ENCODE measurements at regions not wholly inside any gene's neighbourhood (a gene's known extent, or its start where the extent isn't known, plus 50 kb on each side); places are given as distances from the start of the nearest gene placed in this dataset.

GRCh38 chr14:66365388-66365787 is 120.8 kb upstream of the CCDC196 start:
- DNase-seq (ENCODE audit: low read depth): no peak

- DNase-seq (ENCODE audit: low read depth): no peak
Observed at GRCh38 chr14:66369157-66369697, 116.9 kb upstream of the CCDC196 start.

GRCh38 chr14:66371776-66372175 is 114.4 kb upstream of the CCDC196 start:
- no peak for DNase-seq (ENCODE audit: low read depth)

GRCh38 chr14:66375046-66375964 is 110.9 kb upstream of the CCDC196 start:
- no peak for DNase-seq (ENCODE audit: low read depth)

DNA sequence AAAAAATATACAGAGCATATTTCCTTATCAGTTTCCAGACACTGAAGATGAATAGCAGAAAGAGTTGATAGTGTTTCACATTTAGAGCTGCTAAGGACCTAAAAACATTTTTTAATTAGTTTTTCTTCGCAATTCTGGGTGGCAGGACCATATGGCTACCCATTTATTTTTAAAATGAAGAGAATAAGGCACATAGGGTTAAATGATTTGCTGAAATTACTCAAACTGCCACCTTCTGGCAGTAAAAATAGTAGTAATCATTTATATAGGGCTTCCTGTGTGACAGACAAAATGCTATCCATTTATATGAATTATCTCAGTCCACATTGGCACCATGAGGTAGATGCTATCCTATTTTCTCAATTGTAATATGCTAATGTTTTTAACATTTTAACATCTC is 108.6 kb upstream of the CCDC196 start:
- DNase-seq (ENCODE audit: low read depth): no peak

DNA sequence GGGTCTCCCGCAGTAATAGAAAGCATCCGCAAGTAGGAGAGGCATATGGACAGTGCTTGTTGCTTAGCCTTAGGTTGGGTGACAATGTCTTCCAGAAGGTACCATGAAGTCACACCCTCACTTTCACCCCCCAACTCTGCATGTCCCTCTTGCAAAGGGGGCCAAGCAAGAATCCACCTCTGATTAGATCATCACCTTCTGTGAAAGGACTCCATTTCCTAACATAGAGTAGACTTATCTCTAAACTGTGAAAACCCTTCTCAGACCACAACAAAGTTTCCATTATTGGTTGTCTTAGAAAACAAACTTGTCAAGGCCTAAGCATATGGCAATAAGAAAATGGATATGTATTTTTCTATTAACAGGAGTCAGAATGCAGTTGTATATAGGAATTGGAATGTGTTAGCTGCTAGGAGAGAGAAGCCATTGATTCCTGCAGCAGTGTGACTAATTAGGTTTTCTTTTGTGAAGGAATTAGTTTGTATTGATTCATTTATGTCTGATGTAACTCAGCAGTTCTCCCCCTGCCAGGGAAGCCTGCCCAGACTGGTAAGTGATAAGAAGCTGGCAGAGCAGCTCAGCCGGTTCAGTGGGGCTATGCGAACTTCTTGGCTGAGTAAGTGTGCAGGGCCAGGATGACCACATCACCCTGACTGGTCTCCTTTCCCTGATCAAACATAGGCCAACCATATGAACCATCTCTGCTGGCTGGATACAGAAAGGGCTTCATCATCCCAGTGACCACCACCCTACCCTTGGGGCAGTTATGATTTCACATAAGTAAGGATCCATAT is 107.3 kb upstream of the CCDC196 start:
- DNase-seq (ENCODE audit: low read depth): no peak

DNA sequence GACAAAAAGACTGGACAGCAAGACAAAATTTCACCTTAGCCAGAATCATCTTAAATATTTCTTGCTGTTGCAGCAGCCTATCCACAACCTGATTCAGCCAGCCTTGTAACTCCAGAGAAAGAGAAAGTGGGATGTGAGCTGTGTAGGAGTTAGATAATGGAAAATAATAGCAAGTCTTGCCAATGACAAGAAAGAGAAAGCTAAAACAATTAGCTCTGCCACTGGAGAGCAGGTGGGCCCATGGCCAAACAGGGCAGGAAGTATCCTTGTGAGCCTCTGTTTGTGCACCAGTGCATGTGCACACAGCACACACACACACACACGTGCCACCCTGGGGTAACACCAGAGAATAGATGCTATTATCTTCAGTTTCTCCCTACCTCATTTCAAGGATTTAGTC is 106.0 kb upstream of the CCDC196 start:
- no peak for DNase-seq (ENCODE audit: low read depth)

GRCh38 chr14:66381755-66382154 is 104.4 kb upstream of the CCDC196 start:
- no peak for DNase-seq (ENCODE audit: low read depth)

- no peak for DNase-seq (ENCODE audit: low read depth)
Observed at GRCh38 chr14:66383257-66383656, 102.9 kb upstream of the CCDC196 start.

DNA sequence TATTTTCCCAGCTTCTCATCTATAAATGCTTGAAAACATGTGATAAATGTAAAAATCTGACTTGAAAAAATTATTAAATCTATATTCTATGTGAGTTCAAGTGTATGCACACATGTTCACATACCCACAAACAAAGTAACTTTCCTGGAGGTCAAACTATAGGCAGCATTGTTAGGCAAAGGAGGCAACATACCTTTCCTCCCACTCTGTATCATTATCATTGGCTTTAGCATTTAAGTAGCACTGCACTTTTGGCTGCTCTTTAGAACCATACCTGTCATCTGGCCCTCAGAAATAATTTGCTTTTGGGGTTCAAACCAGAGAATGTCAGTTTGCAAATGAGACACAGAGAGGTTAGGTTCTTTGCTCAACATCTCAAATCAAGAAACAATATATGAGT is 102.4 kb upstream of the CCDC196 start:
- no peak for DNase-seq (ENCODE audit: low read depth)

- no peak for DNase-seq (ENCODE audit: low read depth)
Observed at GRCh38 chr14:66388516-66388915, 97.7 kb upstream of the CCDC196 start.

DNA sequence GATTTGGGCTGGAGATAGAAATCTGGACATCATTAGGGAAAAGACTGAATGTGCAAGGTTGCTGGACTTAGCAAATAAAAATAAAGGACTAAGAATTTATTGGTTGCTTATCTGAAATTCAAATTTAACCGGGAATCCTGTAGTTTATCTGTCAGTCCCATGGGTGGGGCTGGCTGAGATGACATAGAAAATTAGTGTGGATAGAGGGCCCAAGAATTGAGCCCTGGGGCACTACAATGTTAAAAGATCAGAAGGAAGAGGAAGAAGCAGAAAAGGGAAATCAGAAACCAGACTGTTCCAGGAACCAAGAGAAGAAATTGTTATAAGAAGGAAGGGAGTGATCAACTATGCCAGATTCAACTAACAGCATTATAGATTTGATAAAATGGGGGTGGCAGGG is 96.7 kb upstream of the CCDC196 start:
- DNase-seq (ENCODE audit: low read depth): no peak

DNA sequence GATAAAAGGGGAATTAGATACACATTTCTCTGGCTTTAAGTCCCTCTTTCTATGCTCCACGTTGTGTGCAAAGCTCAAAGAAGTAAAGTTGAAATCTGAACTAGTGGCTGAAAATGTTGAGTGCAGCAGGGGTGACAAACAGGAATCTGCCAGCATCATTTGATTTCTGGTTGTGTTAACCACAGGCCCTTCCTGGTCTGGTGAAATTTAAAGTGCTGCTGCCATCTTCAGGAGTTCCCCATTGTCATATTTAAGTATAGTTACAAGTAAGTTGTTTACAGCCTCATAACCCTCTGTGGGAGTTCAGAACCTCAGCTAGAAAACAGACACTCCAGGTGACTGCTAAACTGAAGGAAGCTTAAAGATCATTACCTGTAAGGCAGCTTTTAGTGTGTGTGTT is 90.9 kb upstream of the CCDC196 start:
- DNase-seq (ENCODE audit: low read depth): no peak

- DNase-seq (ENCODE audit: low read depth): no peak
Observed at GRCh38 chr14:66396164-66396563, 90.0 kb upstream of the CCDC196 start.

DNA sequence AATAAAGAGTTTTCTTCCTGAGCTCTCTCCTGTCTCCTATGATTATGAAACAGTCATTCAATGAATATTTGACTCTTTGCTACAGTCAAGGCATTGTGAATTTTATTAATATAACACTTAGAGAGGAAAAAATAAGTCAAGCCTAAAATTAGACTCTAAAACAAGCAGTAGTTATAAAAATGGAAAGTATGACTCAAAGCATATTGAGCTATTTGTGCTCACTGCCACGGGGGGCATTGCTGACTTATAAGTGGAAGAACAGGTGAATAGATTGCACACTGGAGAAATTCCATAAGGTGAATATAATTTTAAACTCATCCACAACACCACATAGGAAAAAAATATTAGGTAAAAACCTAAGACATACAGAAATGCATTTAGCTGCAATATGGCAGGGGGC is 87.7 kb upstream of the CCDC196 start:
- no peak for DNase-seq (ENCODE audit: low read depth)

GRCh38 chr14:66401449-66402095 is 84.6 kb upstream of the CCDC196 start:
- no peak for DNase-seq (ENCODE audit: low read depth)

GRCh38 chr14:66403183-66403582 is 83.0 kb upstream of the CCDC196 start:
- DNase-seq (ENCODE audit: low read depth): no peak

- no peak for DNase-seq (ENCODE audit: low read depth)
Observed at GRCh38 chr14:66404051-66404545, 82.1 kb upstream of the CCDC196 start.

GRCh38 chr14:66405158-66405557 is 81.0 kb upstream of the CCDC196 start:
- no peak for DNase-seq (ENCODE audit: low read depth)

GRCh38 chr14:66413901-66414300 is 72.3 kb upstream of the CCDC196 start:
- no peak for DNase-seq (ENCODE audit: low read depth)

DNA sequence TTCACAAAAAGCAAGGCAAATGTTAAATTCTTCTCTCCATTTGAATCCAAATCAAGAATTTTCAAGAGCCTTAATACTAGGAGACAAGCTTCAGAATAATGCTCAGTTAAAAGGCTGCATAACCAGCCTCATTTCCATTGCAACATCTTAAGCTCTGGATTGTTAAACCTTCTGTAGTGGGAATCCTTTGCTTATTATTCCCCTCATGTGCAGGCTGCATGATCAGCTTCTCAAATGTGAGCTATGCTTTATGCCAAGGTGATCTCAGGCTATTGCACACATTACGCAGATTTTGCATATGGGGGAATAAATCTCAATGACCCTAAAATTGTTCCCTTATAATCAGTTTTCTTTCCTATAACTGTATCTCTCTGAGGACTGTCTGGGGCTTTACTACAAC is 71.7 kb upstream of the CCDC196 start:
- DNase-seq (ENCODE audit: low read depth): no peak
